COLO668 (cell line): ENCODE measurements at regions not wholly inside any gene's neighbourhood (a gene's known extent, or its start where the extent isn't known, plus 50 kb on each side); places are given as distances from the start of the nearest gene placed in this dataset.

ENCODE experiments used
- DNase-seq: peaks from one replicate; lab custom pipeline; 2025; ENCODE audit not compliant: unreplicated experiment; lab: John Stamatoyannopoulos, UW

- no peak for DNase-seq
These were observed 317.6 kb downstream of the ENC1 start for GRCh38 chr5:74322944-74323343.

- DNase-seq, result no peak
These were observed 318.3 kb downstream of the ENC1 start for GRCh38 chr5:74322191-74322590.

- no peak for DNase-seq
These were observed 319.2 kb downstream of the ENC1 start for GRCh38 chr5:74321326-74321725.

GRCh38 chr5:74320526-74320925 lies 320.0 kb downstream of the ENC1 start:
- no peak for DNase-seq

- no peak for DNase-seq
These were observed 321.5 kb downstream of the ENC1 start for GRCh38 chr5:74319076-74319475.

- DNase-seq, result peak; percentile 21
These were observed 324.4 kb downstream of the ENC1 start for GRCh38 chr5:74316064-74316603.

GRCh38 chr5:74314906-74315305 lies 325.6 kb downstream of the ENC1 start:
- no peak for DNase-seq

- DNase-seq, result no peak
These were observed 326.6 kb downstream of the ENC1 start for GRCh38 chr5:74313896-74314295.

GRCh38 chr5:74312746-74313145 lies 327.8 kb downstream of the ENC1 start:
- no peak for DNase-seq

- DNase-seq, result no peak
These were observed 328.6 kb downstream of the ENC1 start for GRCh38 chr5:74311961-74312360.

- DNase-seq, result no peak
These were observed 329.3 kb downstream of the ENC1 start for GRCh38 chr5:74310997-74311930.

GRCh38 chr5:74310386-74310785 lies 330.1 kb downstream of the ENC1 start:
- no peak for DNase-seq

- no peak for DNase-seq
These were observed 331.5 kb downstream of the ENC1 start for GRCh38 chr5:74309050-74309449.

GRCh38 chr5:74306845-74307244 lies 333.7 kb downstream of the ENC1 start:
- DNase-seq, result no peak

GRCh38 chr5:74304536-74304935 lies 336.0 kb downstream of the ENC1 start:
- no peak for DNase-seq

GRCh38 chr5:74303578-74303977 lies 336.9 kb downstream of the ENC1 start:
- no peak for DNase-seq

- no peak for DNase-seq
These were observed 339.0 kb downstream of the ENC1 start for GRCh38 chr5:74301576-74301975.

- no peak for DNase-seq
These were observed 339.6 kb downstream of the ENC1 start for GRCh38 chr5:74300808-74301389.

- DNase-seq, result no peak
These were observed 340.7 kb downstream of the ENC1 start for GRCh38 chr5:74299833-74300232.

- no peak for DNase-seq
These were observed 343.7 kb downstream of the ENC1 start for GRCh38 chr5:74296685-74297408.

- no peak for DNase-seq
These were observed 344.9 kb downstream of the ENC1 start for GRCh38 chr5:74295676-74296075.

- DNase-seq, result no peak
These were observed 345.4 kb downstream of the ENC1 start for GRCh38 chr5:74295141-74295540.
